ENCODE measurements at regions not wholly inside any gene's neighbourhood (a gene's known extent, or its start where the extent isn't known, plus 50 kb on each side); places are given as distances from the start of the nearest gene placed in this dataset.
"Not testable (repeated sequence)": the region's sequence is repeated elsewhere in the genome, so short reads cannot be mapped to it uniquely, and the experiment has no call there.

DNA sequence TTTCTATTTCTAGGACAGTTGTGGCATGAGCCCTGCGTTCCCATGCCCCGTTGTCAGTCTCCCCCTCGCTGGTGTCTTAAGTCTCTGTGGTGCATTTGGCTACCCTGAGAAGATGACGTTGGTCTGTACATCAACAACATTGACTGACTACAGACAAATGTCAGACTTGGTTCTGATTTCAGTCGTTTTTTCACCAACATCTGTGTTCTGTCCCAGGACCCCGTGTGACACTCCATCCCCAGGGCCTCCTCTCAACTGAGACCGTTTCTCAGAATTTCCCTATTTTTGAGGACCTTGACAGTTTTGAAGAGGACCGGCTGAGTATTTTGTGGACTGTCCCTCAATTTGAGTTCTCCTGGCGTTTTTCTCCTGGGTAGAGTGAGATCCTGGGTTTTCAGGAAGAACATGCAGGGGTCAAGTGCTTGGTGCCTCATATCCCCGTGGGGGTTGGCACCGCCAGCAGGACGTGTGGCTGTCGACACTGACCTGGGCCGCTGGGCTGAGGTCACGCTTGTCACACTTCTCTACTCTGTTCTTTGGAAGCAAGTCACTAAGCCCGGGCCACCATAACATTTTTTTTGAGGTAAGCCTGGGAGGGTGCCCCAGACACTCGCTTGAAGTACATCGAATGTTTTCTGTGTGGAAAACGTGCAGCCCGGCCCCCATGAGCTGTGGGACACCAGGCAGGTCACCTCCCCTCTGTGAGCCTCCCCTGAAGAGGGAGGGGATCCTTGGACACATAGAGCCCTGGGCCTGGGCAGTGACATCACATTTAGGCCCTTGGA, 114.4 kb upstream of the ZNF469 start:
- not testable (repeated sequence) for TF ChIP-seq POLR2A (IDR thresholded peaks at IDR 0.05)
- TF ChIP-seq, protein P1, sequence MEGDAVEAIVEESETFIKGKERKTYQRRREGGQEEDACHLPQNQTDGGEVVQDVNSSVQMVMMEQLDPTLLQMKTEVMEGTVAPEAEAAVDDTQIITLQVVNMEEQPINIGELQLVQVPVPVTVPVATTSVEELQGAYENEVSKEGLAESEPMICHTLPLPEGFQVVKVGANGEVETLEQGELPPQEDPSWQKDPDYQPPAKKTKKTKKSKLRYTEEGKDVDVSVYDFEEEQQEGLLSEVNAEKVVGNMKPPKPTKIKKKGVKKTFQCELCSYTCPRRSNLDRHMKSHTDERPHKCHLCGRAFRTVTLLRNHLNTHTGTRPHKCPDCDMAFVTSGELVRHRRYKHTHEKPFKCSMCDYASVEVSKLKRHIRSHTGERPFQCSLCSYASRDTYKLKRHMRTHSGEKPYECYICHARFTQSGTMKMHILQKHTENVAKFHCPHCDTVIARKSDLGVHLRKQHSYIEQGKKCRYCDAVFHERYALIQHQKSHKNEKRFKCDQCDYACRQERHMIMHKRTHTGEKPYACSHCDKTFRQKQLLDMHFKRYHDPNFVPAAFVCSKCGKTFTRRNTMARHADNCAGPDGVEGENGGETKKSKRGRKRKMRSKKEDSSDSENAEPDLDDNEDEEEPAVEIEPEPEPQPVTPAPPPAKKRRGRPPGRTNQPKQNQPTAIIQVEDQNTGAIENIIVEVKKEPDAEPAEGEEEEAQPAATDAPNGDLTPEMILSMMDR (IDR thresholded peaks at IDR 0.05): not testable (repeated sequence)
